ENCODE measurements at regions not wholly inside any gene's neighbourhood (a gene's known extent, or its start where the extent isn't known, plus 50 kb on each side); places are given as distances from the start of the nearest gene placed in this dataset.

DNA sequence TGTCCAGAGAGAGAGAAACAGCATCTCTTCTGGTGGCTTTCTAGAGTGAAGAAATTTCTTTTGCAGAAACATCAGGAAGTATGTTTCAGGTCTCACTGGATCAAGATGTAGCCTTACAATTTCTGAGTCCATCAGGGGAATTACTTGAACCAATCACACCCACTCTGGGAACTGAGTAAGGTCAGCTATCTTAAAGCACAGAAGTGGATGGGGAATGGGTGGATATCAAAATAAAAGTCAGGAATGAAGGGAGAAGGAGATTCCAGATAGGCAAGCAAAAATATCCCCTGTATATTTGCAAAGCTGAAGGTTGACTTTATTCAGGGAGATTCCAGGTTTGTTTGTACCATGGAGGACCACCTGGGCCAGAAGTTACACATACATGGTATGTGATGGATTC lies 188.0 kb downstream of the CYRIA start:
- Mint-ChIP-seq H3K4me1 (ENCODE audit: low read depth) (no peaks in the 10 kb centered on the region), H3K27ac (no peak overlapping the region), H3K36me3 (ENCODE audit: low read depth) (no peaks in the 10 kb centered on the region), H3K27me3 (no peaks in the 10 kb centered on the region), H3K9me3 (no peaks in the 10 kb centered on the region), H3K4me3 (no peak overlapping the region)
- intact Hi-C loops (cut with micrococcal nuclease), result no loop called here

DNA sequence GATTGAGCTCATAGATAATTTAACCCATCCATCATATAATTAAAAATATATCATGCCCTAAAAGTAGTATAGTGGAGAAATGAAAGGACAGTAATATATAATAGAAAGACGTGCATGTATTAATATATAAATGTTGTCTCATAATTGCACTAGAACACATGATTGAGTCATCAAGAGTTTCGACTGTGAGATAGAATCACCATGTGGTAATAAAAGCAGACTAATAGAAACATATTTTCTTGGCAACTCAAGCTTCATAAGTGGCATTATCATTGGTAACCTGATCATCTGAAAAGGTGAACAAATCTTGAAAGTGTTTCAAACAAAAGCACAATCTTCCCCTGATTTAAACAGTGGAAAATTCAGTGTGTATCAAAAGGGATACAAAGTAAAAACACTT lies 188.8 kb downstream of the CYRIA start:
- Mint-ChIP-seq H3K4me3 (no peak overlapping the region), H3K9me3 (no peaks in the 10 kb centered on the region), H3K4me1 (ENCODE audit: low read depth) (no peaks in the 10 kb centered on the region), H3K27me3 (no peaks in the 10 kb centered on the region), H3K36me3 (ENCODE audit: low read depth) (no peaks in the 10 kb centered on the region), H3K27ac (no peak overlapping the region)
- intact Hi-C loops (cut with micrococcal nuclease), result no loop called here

DNA sequence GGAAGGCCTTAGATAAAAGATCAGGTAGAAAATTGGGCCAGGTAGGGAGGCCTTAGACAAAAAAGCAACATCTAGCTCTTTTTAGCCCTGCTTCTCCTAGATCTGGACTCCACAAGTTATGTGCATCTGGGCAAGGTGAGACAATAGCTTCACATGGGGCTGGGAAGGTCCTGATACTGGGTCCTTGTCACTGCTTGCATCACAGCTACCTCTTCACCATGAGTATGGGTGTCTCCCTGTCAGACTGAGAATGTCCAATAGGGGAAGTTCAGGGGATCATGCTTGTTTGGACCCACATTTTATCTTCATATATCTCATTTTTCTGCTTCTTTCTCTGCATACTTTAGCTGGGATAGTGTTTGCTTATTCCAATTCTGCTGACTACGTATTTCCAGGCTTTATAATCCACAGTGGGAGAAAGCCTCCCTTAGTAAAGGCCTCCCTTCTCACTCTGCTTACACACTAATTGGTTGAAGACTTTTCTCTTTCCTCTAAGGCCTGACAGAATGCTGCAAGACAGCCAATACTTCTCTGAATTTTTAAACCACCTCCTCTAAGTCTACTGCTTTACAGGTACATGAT lies 189.6 kb downstream of the CYRIA start:
- intact Hi-C loops (cut with micrococcal nuclease), result no loop called here
- Mint-ChIP-seq H3K9me3 (no peaks in the 10 kb centered on the region), H3K36me3 (ENCODE audit: low read depth) (no peaks in the 10 kb centered on the region), H3K4me3 (no peak overlapping the region), H3K27me3 (no peaks in the 10 kb centered on the region), H3K27ac (no peak overlapping the region), H3K4me1 (ENCODE audit: low read depth) (no peaks in the 10 kb centered on the region)

DNA sequence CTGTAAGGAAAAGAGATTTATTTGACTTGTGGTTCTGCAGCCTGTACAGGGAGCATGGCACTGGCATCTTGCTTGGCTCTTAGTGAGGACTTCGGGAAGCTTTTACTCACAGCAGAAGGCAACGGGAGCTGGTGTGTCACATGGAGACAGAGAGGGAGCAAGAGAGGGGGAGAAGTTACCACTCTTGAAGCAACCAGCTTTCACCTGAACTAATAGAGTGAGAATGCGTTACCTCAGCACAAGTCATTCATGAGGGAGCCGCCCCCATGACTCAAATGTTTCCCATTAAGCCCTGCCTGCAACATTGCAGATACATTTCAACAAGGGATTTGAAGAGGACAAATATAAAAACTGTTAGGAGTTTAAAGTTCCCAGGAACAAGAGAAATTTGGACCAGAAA lies 190.0 kb downstream of the CYRIA start:
- Mint-ChIP-seq H3K36me3 (ENCODE audit: low read depth) (no peaks in the 10 kb centered on the region), H3K4me3 (no peak overlapping the region), H3K9me3 (no peaks in the 10 kb centered on the region), H3K27me3 (no peaks in the 10 kb centered on the region), H3K4me1 (ENCODE audit: low read depth) (no peaks in the 10 kb centered on the region), H3K27ac (no peak overlapping the region)
- intact Hi-C loops (cut with micrococcal nuclease), result no loop called here

DNA sequence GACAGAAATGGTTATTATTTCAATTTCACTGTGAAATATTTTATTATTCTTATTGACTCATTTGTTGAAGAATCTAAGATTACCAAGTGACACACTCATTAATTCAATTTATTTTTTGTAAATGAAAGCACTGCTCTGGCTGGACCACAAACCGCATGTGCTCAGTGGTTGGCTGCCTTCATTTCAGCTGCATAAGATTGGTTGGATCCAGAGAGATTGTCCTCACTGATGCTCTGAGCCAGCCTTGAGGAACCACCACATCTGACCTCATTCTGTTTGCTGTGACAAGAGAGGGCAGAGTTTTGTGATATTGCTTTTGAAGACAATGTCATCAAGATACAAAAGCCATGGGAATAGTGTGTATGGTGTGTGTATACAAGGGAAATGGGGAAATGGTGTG lies 192.1 kb downstream of the CYRIA start:
- no peaks in the 10 kb centered on the region for H3K4me1 Mint-ChIP-seq (ENCODE audit: low read depth)
- H3K36me3 Mint-ChIP-seq (ENCODE audit: low read depth), result no peaks in the 10 kb centered on the region
- intact Hi-C loops (cut with micrococcal nuclease), result no loop called here
- H3K4me3 Mint-ChIP-seq, result no peak overlapping the region
- no peak overlapping the region for H3K27ac Mint-ChIP-seq
- H3K9me3 Mint-ChIP-seq, result no peaks in the 10 kb centered on the region
- no peaks in the 10 kb centered on the region for H3K27me3 Mint-ChIP-seq

DNA sequence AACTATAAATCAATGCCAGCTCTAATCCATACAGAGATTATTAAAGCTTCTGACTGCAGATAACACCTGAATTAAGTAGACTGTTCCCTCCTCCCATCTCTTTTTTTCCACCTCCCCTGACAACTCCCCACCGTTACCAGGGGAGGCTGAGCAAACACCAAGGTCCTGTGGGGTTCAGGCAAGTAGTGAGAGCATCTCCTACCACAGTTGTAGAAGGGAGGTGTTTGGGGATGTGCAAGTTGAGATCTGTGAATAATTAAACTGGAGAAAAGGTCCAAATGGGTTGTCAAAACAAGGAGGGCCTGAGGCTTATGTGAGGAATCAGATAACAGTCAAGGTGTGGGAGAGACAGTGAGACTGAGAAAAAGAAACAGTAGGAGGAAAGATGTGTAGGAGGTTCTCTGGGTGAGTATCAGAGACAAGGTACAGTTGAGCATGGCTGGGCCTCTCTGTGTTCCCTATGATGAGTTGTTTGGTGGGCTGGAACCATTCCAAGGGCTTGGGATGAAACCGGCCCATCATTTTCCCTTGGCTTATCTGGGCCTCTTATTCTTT lies 194.6 kb downstream of the CYRIA start:
- H3K36me3 Mint-ChIP-seq (ENCODE audit: low read depth), result no peaks in the 10 kb centered on the region
- H3K4me1 Mint-ChIP-seq (ENCODE audit: low read depth), result no peaks in the 10 kb centered on the region
- no peaks in the 10 kb centered on the region for H3K27me3 Mint-ChIP-seq
- intact Hi-C loops (cut with micrococcal nuclease), result no loop called here
- no peaks in the 10 kb centered on the region for H3K9me3 Mint-ChIP-seq
- H3K27ac Mint-ChIP-seq, result no peak overlapping the region
- H3K4me3 Mint-ChIP-seq, result no peak overlapping the region

DNA sequence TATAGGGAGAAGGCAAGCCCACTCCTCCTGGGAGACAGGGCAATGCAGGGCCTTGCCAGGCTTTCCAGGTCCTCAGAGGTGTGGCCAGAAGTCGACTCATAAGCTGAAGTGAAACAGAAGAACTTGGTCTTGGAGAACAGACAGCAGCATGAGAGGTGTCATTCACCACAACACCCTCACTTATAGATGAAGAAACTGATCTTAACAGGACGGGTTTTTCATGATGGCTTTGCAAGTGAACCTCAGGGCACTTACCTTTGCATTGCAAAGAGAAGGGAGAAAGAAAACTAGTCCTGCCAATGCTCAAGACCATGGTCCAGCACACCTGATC lies 198.8 kb downstream of the CYRIA start:
- Mint-ChIP-seq H3K27me3 (no peaks in the 10 kb centered on the region), H3K36me3 (ENCODE audit: low read depth) (no peaks in the 10 kb centered on the region), H3K4me3 (no peak overlapping the region), H3K9me3 (no peaks in the 10 kb centered on the region), H3K4me1 (ENCODE audit: low read depth) (no peaks in the 10 kb centered on the region), H3K27ac (no peak overlapping the region)
- intact Hi-C loops (cut with micrococcal nuclease), result no loop called here

DNA sequence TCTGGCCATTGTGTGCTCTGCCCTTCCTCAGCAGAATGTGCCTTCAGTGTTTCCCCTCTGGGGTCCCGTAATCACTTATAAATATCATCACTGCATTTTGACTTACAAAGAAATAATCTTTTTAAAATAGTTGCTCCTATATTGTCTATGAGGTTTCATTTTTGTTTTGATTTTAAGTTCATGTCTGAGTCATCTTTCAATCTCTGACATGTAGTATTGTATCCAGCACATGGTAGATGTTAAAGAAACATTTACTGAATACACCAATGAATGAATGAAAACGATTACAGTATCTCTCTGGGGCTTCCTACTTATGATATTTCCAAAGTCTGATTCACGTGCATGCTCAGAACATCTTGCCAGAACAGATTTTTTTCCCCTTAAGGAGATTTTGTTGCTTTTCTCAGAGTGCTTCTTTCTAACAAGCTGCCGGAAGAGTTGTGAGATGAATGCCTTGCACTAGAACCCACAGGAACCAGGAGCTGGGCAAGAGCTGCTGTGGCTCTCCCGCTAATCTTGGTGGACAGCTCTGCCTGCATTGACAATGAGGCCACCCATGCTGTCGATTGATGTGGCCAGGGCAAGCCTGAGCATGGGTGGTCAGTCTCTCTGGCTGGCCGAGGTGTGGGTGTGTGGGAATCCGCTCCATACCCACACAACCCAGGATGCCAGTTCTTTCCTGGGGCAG lies 199.4 kb downstream of the CYRIA start:
- intact Hi-C loops (cut with micrococcal nuclease), result no loop called here
- no peaks in the 10 kb centered on the region for H3K4me1 Mint-ChIP-seq (ENCODE audit: low read depth)
- H3K9me3 Mint-ChIP-seq, result no peaks in the 10 kb centered on the region
- H3K27ac Mint-ChIP-seq, result no peak overlapping the region
- no peaks in the 10 kb centered on the region for H3K36me3 Mint-ChIP-seq (ENCODE audit: low read depth)
- no peaks in the 10 kb centered on the region for H3K27me3 Mint-ChIP-seq
- H3K4me3 Mint-ChIP-seq, result no peak overlapping the region

DNA sequence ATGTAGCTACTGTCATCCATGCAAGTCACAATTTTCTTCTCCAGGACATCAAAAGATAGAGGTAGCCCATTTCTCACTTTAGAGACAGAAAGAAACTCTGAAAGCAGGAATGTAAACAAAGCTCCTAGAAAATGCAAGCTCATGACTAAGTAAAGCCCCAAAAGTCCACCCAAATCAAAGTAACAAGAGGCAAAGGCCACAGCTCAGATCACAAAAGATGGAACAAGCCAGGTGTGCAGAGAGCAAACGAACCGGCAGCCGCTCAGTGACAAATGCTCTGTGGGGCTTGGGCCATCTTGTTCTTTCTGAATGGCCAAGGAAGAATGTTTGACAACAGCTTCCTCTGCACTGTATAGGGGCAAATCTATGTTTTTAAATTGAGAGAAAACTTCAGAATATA lies 201.0 kb downstream of the CYRIA start:
- H3K27me3 Mint-ChIP-seq, result no peaks in the 10 kb centered on the region
- H3K27ac Mint-ChIP-seq, result no peak overlapping the region
- H3K4me3 Mint-ChIP-seq, result no peak overlapping the region
- H3K4me1 Mint-ChIP-seq (ENCODE audit: low read depth), result no peaks in the 10 kb centered on the region
- no peaks in the 10 kb centered on the region for H3K36me3 Mint-ChIP-seq (ENCODE audit: low read depth)
- intact Hi-C loops (cut with micrococcal nuclease), result no loop called here
- peaks cover 2% of the 10 kb centered on the region for H3K9me3 Mint-ChIP-seq

DNA sequence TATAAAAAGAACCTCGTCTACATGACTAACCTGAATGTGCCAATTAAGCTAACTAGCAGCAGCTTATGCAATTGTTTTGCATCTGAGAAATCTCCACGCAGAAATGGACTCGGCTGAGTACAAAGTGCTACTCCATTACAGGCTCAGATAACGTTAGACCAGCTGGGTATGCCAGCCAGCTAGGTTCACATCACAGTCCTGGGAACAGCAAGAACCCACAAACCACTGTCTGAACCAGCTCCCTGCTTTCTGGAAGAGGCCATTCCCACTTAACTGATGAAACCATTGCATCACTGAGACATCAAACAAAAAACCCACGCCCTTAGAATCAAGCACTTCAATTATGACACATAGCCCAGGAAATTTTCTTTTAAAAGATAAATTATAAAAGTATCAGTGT lies 202.7 kb downstream of the CYRIA start:
- no peak overlapping the region for H3K27ac Mint-ChIP-seq
- no peaks in the 10 kb centered on the region for H3K4me1 Mint-ChIP-seq (ENCODE audit: low read depth)
- intact Hi-C loops (cut with micrococcal nuclease), result no loop called here
- H3K27me3 Mint-ChIP-seq, result no peaks in the 10 kb centered on the region
- H3K4me3 Mint-ChIP-seq, result no peak overlapping the region
- H3K36me3 Mint-ChIP-seq (ENCODE audit: low read depth), result no peaks in the 10 kb centered on the region
- H3K9me3 Mint-ChIP-seq, result peaks cover 18% of the 10 kb centered on the region

DNA sequence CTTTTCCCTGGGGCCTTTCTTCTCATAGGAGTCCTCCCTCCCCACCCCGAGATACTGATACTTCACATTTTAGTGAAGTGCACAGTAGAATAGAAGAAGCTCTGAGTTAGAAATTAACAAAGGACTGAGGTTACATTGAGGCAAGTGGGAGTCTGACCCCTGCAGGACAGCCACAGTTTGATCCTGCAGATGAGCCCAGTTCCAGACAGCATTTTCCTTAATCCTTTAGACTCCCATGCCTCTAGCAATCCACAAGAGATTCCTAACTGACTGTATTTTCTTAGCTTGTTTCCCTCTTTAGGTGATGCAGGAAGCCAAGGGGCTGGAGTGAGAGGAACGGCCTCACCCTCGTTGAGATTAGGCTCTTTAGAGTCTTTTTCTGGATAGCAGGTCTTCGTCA lies 204.0 kb downstream of the CYRIA start:
- Mint-ChIP-seq H3K4me1 (ENCODE audit: low read depth) (no peaks in the 10 kb centered on the region), H3K9me3 (peaks cover 20% of the 10 kb centered on the region), H3K36me3 (ENCODE audit: low read depth) (no peaks in the 10 kb centered on the region), H3K4me3 (no peak overlapping the region), H3K27ac (no peak overlapping the region), H3K27me3 (no peaks in the 10 kb centered on the region)
- intact Hi-C loops (cut with micrococcal nuclease), result no loop called here

DNA sequence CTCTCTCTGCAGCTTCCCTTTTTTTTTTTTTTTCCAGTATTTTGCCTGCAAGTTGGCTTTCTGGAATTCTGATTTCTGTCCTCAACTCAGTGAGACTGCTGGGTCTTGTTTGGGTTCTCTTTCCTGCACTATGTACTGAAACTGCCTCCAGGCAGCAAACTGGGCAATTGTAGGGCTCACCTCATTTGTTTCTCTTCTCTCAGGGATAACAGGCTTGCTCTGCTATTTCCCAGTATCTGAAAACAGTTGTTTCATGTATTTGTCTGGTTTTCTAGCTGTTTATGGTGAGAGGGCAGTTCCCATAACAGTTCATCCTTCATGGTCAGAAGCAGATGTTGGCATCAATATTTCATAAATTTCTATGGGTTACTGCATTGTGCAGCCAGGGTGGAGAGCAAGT lies 206.0 kb downstream of the CYRIA start:
- intact Hi-C loops (cut with micrococcal nuclease), result no loop called here
- Mint-ChIP-seq H3K27ac (no peak overlapping the region), H3K9me3 (peaks cover 20% of the 10 kb centered on the region), H3K4me3 (no peak overlapping the region), H3K27me3 (no peaks in the 10 kb centered on the region), H3K4me1 (ENCODE audit: low read depth) (no peaks in the 10 kb centered on the region), H3K36me3 (ENCODE audit: low read depth) (no peaks in the 10 kb centered on the region)

DNA sequence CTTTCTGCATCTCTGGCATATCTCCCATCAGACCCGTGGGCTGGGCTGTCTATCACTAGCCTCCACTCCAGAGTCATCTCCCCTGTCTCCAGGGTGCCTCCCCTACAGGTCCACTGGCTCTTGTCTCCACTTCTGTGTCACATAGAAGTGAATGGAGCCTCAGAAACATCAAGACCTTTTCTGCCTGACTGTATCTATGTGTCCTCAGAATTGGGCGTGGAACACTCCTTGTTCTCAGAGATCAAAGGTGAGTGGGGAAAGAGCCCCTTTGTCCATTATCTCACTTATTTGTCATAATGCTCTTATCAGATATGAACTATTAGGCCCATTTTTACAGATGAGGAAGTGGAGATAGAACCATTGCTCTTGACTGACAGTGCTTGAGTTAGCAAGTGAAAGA lies 211.0 kb downstream of the CYRIA start:
- intact Hi-C loops (cut with micrococcal nuclease), result no loop called here
- H3K27me3 Mint-ChIP-seq, result no peaks in the 10 kb centered on the region
- H3K4me3 Mint-ChIP-seq, result no peak overlapping the region
- H3K36me3 Mint-ChIP-seq (ENCODE audit: low read depth), result no peaks in the 10 kb centered on the region
- peaks cover 19% of the 10 kb centered on the region for H3K9me3 Mint-ChIP-seq
- no peaks in the 10 kb centered on the region for H3K4me1 Mint-ChIP-seq (ENCODE audit: low read depth)
- no peak overlapping the region for H3K27ac Mint-ChIP-seq

DNA sequence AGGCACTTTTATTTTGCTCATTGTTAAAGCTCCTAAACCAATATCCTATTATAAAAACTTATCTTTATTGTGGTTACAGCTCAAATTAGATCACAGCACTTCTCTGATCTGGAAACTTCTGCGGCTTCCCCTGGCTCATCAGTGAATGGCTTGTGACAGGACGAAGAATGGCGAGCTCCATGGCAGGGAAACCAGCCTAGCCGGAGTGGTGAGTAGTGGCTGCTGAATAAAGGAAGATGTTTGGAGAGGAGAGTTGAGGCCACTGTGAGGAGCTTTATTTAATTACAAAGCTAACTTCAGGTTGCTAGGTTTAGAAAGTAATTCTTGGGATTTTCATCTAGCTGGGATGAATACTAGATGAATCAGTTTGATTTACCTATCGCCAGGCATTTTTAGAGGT lies 213.5 kb downstream of the CYRIA start:
- no peak overlapping the region for H3K27ac Mint-ChIP-seq
- no peaks in the 10 kb centered on the region for H3K4me1 Mint-ChIP-seq (ENCODE audit: low read depth)
- no peak overlapping the region for H3K4me3 Mint-ChIP-seq
- no peaks in the 10 kb centered on the region for H3K36me3 Mint-ChIP-seq (ENCODE audit: low read depth)
- intact Hi-C loops (cut with micrococcal nuclease), result no loop called here
- no peaks in the 10 kb centered on the region for H3K9me3 Mint-ChIP-seq
- H3K27me3 Mint-ChIP-seq, result no peaks in the 10 kb centered on the region

DNA sequence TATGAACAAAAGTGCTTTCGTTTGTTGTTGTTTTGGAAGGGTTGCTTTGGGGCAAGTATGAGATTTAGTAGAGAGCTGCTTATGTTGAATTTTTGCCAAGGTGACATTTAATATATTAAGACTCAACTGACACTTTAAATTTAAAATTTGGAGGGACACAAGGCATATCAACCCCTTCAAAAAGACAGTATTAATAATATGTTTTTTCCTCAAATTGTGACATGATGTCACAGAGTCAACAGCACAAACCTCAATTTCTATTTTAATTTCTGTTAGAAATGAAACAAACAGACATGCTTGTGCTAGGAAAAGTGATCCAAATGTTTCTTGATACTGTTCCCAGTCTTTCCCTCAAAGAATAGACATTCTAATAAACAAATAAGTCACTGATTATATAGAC lies 218.9 kb downstream of the CYRIA start:
- Mint-ChIP-seq H3K4me3 (no peak overlapping the region), H3K27me3 (no peaks in the 10 kb centered on the region), H3K9me3 (no peaks in the 10 kb centered on the region), H3K27ac (no peak overlapping the region), H3K36me3 (ENCODE audit: low read depth) (no peaks in the 10 kb centered on the region), H3K4me1 (ENCODE audit: low read depth) (no peaks in the 10 kb centered on the region)
- intact Hi-C loops (cut with micrococcal nuclease), result no loop called here
